ENCODE measurements at regions not wholly inside any gene's neighbourhood (a gene's known extent, or its start where the extent isn't known, plus 50 kb on each side); places are given as distances from the start of the nearest gene placed in this dataset.

- Histone ChIP-seq H3K27ac (no peak overlapping the region), H3K27me3 (ENCODE audit: insufficient read depth, low read depth, severe bottlenecking) (no peaks in the 10 kb centered on the region), H3K36me3 (no peaks in the 10 kb centered on the region), H3K4me3 (ENCODE audit: low read depth, low read length) (no peak overlapping the region), H3K9me3 (ENCODE audit: severe bottlenecking) (no peaks in the 10 kb centered on the region)
- no peak for DNase-seq
- TF ChIP-seq CTCF (IDR thresholded peaks at IDR 0.05; ENCODE audit: low read depth, low read length), result no peak
Observed at GRCh38 chr11:91850533-91851275, 373.9 kb upstream of the FAT3 start.

- no peak for DNase-seq
- no peak for TF ChIP-seq CTCF (IDR thresholded peaks at IDR 0.05; ENCODE audit: low read depth, low read length)
- H3K27me3 ChIP-seq (ENCODE audit: insufficient read depth, low read depth, severe bottlenecking), result no peaks in the 10 kb centered on the region
- H3K9me3 ChIP-seq (ENCODE audit: severe bottlenecking), result no peaks in the 10 kb centered on the region
- no peaks in the 10 kb centered on the region for H3K36me3 ChIP-seq
- no peak overlapping the region for H3K27ac ChIP-seq
- H3K4me3 ChIP-seq (ENCODE audit: low read depth, low read length), result no peak overlapping the region
Observed at GRCh38 chr11:91850021-91850420, 374.6 kb upstream of the FAT3 start.

- no peak for DNase-seq
- H3K27me3 ChIP-seq (ENCODE audit: insufficient read depth, low read depth, severe bottlenecking), result no peaks in the 10 kb centered on the region
- H3K4me3 ChIP-seq (ENCODE audit: low read depth, low read length), result no peak overlapping the region
- H3K27ac ChIP-seq, result no peak overlapping the region
- no peak for TF ChIP-seq CTCF (IDR thresholded peaks at IDR 0.05; ENCODE audit: low read depth, low read length)
- no peaks in the 10 kb centered on the region for H3K36me3 ChIP-seq
- H3K9me3 ChIP-seq (ENCODE audit: severe bottlenecking), result no peaks in the 10 kb centered on the region
Observed at GRCh38 chr11:91846649-91847048, 378.0 kb upstream of the FAT3 start.

- DNase-seq, result no peak
- no peak overlapping the region for H3K4me3 ChIP-seq (ENCODE audit: low read depth, low read length)
- H3K27me3 ChIP-seq (ENCODE audit: insufficient read depth, low read depth, severe bottlenecking), result no peaks in the 10 kb centered on the region
- H3K9me3 ChIP-seq (ENCODE audit: severe bottlenecking), result no peaks in the 10 kb centered on the region
- H3K36me3 ChIP-seq, result no peaks in the 10 kb centered on the region
- H3K27ac ChIP-seq, result no peak overlapping the region
- no peak for TF ChIP-seq CTCF (IDR thresholded peaks at IDR 0.05; ENCODE audit: low read depth, low read length)
Observed at GRCh38 chr11:91846002-91846401, 378.6 kb upstream of the FAT3 start.

GRCh38 chr11:91840640-91841240 is 383.9 kb upstream of the FAT3 start:
- no peaks in the 10 kb centered on the region for H3K9me3 ChIP-seq (ENCODE audit: severe bottlenecking)
- no peak overlapping the region for H3K4me3 ChIP-seq (ENCODE audit: low read depth, low read length)
- no peaks in the 10 kb centered on the region for H3K27me3 ChIP-seq (ENCODE audit: insufficient read depth, low read depth, severe bottlenecking)
- no peak for TF ChIP-seq CTCF (IDR thresholded peaks at IDR 0.05; ENCODE audit: low read depth, low read length)
- DNase-seq, result no peak
- no peaks in the 10 kb centered on the region for H3K36me3 ChIP-seq
- H3K27ac ChIP-seq, result no peak overlapping the region

Data from WERI-Rb-1 (cell line).